HG03280 (cell line): ENCODE measurements at regions not wholly inside any gene's neighbourhood (a gene's known extent, or its start where the extent isn't known, plus 50 kb on each side); places are given as distances from the start of the nearest gene placed in this dataset.

Experiments
- ATAC-seq: cut with Tn5 transposase; IDR thresholded peaks from one replicate; pipeline ENCODE4 v1.9.1; 2021; ENCODE audit warnings: mild to moderate bottlenecking, moderate library complexity; ENCODE audit not compliant: unreplicated experiment

- ATAC-seq: no peak
Measured at GRCh38 chr3:124089214-124089613, 97.3 kb upstream of the ROPN1 start.

GRCh38 chr3:124091716-124092115 is 99.8 kb upstream of the ROPN1 start:
- ATAC-seq: no peak

GRCh38 chr3:124092811-124093210 is 100.9 kb upstream of the ROPN1 start:
- no peak for ATAC-seq

DNA sequence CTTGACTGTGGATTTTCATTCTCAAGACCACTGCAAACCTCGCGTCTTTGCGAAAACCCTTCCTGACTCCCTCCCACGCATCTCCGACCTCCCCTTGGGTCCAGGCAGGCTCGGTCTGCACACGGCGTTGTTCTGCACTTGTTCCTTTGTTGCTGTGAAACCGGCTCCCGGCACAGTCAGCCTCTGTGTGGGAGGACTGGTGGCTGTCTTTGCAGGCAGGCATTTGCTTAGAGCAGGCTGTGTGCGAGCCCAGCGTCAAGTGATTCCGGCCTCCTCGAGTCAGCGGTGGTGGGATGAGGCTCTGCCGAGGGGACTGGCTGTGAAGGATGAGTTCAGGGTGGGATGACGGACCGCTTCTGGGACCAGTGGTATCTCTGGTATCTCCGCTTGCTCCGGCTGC is 102.6 kb upstream of the ROPN1 start:
- ATAC-seq: no peak

- no peak for ATAC-seq
Measured at GRCh38 chr3:124097362-124098131, 105.6 kb upstream of the ROPN1 start.

DNA sequence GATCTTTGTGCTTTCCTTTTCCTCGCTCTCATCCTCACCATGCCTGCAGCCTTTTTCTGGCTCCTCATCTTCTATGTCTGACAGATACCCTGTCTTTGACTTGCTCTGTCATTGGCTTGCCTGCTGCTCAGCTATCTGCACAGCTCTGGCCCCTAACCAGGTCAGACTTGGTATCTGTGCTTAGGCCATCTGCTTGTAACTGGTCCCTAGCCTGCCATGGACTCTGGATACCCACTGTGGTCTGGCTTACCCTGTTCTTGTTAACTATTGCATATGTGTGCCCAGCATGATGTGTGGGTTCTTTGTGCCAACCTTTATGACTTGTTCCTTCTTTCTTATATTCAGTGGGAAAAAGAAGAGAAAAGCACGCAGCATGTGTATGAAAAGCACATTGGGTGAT is 109.7 kb upstream of the ROPN1 start:
- no peak for ATAC-seq

DNA sequence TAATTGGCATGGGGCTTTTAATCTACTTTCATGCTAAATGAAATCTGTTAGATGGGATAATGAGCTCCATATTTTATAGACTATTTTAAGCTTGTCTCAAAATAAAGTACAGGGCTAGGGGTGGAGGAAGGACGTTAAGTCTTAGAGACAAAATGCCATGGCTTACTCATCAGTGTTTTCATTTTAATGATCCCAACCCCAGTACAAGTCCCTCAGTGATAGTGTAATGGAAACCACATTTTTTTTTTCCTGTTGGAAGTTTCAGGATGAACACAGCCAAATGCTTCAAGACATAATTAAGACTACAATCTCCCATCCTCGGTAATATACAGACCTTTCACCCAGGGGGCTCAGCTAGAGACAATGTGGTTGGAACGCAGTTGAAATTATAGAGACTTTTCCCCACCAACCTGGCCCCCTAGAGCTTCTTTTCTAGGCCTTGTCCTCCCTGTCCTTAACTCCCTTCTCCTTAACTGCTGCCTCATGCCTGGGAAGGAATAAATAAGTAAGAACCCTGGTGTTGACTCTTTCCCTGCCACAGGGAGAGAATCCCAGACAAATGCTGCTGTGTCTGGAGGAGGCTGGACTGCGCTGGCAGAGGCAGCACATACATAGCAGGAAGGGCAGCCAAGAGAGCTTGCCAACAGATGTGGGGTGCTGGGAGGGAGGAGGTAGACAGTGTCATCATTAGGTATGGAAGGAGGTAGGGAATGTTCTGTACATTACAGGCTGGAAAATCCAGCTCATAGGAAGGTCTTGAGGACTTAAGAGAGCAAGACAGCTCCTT is 115.4 kb upstream of the ROPN1 start:
- ATAC-seq: no peak

DNA sequence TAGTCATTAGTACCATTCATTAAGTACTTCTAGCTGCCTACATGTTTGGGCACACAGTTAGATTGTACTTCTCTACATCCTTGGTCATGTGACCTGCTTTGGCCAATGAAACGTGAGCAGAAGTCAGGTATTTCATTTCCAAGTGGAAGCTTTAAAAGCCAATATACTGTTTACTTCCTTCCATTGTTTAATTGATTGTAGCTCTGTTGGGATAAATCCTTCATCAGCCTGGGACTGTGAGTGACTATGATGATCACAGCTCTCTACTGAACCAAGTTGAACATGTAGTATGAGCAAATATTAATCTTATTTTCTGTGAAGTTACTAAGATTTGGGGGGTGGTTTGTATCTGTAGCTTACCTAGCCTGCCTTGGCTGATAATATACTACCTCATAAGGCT is 116.5 kb upstream of the ROPN1 start:
- ATAC-seq: no peak

- no peak for ATAC-seq
Measured at GRCh38 chr3:124113485-124113884, 121.6 kb upstream of the ROPN1 start.

- no peak for ATAC-seq
Measured at GRCh38 chr3:124115279-124115678, 123.4 kb upstream of the ROPN1 start.

- no peak for ATAC-seq
Measured at GRCh38 chr3:124115956-124116355, 124.0 kb upstream of the ROPN1 start.

DNA sequence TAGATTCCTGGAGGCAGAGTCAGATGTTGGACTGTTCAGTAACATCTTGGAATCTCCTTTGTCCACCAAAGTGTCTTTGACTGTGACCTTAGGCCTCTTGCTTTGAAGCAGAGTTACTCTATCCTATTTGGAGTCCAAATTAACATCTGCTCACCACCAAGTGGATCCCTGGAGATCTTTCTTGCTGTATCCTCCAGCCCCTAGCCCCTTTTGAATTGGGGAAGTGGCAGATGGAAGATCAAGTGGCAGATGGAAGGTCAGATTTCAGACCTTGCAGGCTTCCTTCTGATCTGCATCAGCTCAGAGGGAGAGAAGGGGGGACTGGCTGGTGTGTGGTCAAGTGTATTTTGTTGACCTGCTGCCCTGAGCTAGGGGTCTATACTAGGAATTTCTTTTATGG is 125.0 kb upstream of the ROPN1 start:
- no peak for ATAC-seq

DNA sequence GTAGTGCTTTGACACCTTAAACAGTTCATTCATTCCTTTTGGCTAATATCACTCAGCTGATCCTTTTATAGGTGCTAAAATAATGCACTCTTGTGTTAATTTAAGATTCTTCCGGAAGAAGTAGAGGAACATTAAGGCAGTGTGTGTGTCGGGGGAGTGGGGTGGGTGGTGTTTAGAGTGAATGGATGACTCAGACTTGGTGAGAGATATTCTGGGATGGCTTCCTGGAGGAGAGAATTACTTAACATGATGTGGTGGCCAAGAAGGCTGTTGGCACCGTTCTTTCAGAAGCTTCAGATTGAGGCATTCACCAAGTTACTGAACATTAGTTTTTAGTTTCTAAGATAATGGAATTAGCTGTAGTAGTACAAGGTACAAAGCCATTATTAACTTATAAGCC is 125.6 kb upstream of the ROPN1 start:
- ATAC-seq: no peak

DNA sequence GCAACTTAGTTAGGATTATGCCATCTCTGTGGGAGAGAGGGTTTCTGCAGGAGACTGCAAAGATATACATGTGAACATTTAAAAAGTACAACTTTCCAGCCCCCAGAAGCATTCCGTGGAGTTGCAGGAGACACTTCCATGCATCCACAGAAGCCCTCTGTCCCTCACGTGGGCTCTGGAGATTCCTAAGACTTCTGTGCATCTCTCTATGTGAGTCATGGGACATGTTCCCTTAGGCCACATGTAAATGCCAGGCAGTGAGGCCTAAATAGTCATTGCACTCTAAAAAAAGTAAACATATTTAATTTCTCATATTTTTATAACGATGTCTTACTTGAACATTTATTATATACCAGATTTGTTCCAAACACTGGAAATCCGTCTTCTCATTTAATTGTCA is 126.5 kb upstream of the ROPN1 start:
- ATAC-seq: no peak

- no peak for ATAC-seq
Measured at GRCh38 chr3:124119056-124119716, 127.3 kb upstream of the ROPN1 start.

DNA sequence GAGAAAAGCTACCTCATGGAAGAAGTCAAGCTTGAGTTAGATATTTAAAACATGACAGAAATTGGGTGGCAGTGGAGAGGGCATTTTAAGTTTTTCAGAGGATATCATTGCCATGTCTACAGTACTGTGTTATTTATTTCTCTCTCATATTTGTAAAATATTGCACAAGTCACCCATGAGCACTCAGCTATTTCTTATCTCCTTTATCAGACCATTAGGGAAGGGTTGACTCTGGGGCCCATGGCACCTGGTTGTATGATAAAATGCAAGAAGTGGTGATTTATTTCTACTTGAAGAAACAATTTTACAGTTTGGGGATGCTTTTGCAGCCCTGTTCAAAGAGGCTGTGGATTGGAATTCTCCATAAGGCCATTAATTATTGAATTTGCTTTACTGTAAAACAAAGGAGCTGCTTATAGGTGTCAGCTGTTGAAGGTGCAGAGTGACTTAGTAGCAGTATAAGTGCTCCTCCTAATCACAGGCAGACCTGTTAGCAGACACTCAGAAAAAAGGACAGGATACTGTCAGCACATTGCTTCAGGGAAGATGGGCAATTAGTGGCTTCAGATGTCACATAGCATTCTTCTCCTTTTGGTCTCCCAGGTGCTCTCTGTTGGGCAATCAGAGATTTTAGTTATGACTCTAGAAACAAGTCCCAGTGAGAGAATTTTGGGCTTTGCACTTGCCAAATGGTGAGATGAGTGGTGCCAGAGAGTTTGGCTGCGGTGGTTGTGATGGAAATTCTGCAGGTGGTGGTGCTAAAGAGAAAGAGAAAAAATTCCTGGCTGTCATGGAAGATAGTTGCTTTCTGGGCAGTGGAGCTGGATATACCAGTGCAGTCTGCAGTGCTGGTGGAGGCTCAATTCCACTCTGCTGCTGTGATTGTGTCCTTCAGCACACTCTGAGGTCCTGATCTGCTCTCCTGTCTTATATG is 129.7 kb upstream of the ROPN1 start:
- no peak for ATAC-seq

DNA sequence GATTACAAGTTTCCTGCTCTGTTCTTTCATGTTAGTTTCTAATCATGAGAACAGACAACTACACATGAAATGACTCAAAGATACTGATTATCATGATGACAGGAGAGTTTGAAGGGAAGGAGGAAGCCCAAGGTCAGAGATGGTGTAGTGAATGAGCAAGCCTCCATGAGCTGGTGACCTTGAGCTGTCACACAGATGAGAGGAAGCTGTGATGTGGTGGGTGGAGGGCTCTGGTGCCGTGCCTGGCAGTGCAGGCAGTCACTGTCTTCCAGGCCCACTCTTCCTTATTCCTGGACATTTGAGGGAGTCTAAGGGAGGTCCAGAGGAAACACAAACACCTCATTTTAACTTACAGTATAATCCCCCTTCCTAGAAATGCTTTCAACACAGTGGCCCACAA is 133.4 kb upstream of the ROPN1 start:
- ATAC-seq: no peak

GRCh38 chr3:124126436-124127023 is 134.6 kb upstream of the ROPN1 start:
- no peak for ATAC-seq

- ATAC-seq: no peak
Measured at GRCh38 chr3:124131158-124131557, 139.2 kb upstream of the ROPN1 start.

- no peak for ATAC-seq
Measured at GRCh38 chr3:124131580-124131979, 139.7 kb upstream of the ROPN1 start.
